ENCODE measurements at regions not wholly inside any gene's neighbourhood (a gene's known extent, or its start where the extent isn't known, plus 50 kb on each side); places are given as distances from the start of the nearest gene placed in this dataset.

GRCh38 chr2:2523461-2524347, 192.6 kb upstream of the MYT1L start:
- DNase-seq (ENCODE audit: extremely low read depth in 1 of 4, low spot score in 3 of 4): no peak
- in situ Hi-C loops (cut with MboI) (no loop called here), intact Hi-C loops (cut with micrococcal nuclease) (no loop called here)
- H3K9ac ChIP-seq (ENCODE audit: insufficient read depth in 1 of 2, low read depth in 2 of 2, low read length in 2 of 2): no peak overlapping the region
- H3K27ac ChIP-seq (ENCODE audit: extremely low read depth, low read depth, low read length): no peak overlapping the region
- no peaks in the 10 kb centered on the region for H3K79me2 ChIP-seq (ENCODE audit: control insufficient read depth, insufficient read depth, low read length)
- no peaks in the 10 kb centered on the region for H3K36me3 ChIP-seq (ENCODE audit: control insufficient read depth, insufficient read depth, low read length)
- POLR2A ChIA-PET: no interaction called here
- H3K9me1 ChIP-seq (ENCODE audit: control insufficient read depth, insufficient read depth, low read length): no peaks in the 10 kb centered on the region
- no peaks in the 10 kb centered on the region for H4K20me1 ChIP-seq (replicated peaks; ENCODE audit: control insufficient read depth, insufficient read depth, low read length)
- ATAC-seq: no peak
- H3K4me2 ChIP-seq (ENCODE audit: insufficient read depth, low read length): no peak overlapping the region
- no peak for FAIRE-seq
- peaks cover 0 to 5% of the 10 kb centered on the region in 2 experiments; a peak in 4 of 5 replicates for H3K27me3 ChIP-seq (ENCODE audit: control insufficient read depth in 2 of 2, insufficient read depth in 2 of 2, low read length in 2 of 2)
- CTCF ChIA-PET (ENCODE audit: low intra/inter-chr PET ratio): no interaction called here
- H3K4me3 ChIP-seq: no peak overlapping the region
- no TSS peak for BruUV-seq (replicated peaks)
- H3K4me1 ChIP-seq (replicated peaks in 1 of 2; ENCODE audit: control insufficient read depth in 2 of 2, insufficient read depth in 2 of 2, low read length in 2 of 2): no peaks in the 10 kb centered on the region
- no peak overlapping the region for H2AFZ ChIP-seq (ENCODE audit: low read depth, low read length)
- 0% methylated on average over 7 of the region's 7 CpGs for WGBS (ENCODE audit: insufficient coverage, low coverage, missing lambda C conversion rate)
- no peaks in the 10 kb centered on the region for H3K9me3 ChIP-seq (replicated peaks; ENCODE audit: control insufficient read depth, insufficient read depth, low read depth, low read length)
- TF ChIP-seq MEF2A (IDR thresholded peaks at IDR 0.05; ENCODE audit: control insufficient read depth, low read depth, low read length) (no peak), BCL6 (CRISPR knock-in tag; IDR thresholded peaks at IDR 0.05) (no peak), RBM14 (IDR thresholded peaks at IDR 0.05; ENCODE audit: borderline replicate concordance, insufficient read depth, low read depth, low read length) (no peak), EWSR1 (IDR thresholded peaks at IDR 0.05; ENCODE audit: borderline replicate concordance, low read depth, partially characterized antibody) (no peak), SNAPC5 (CRISPR knock-in tag; IDR thresholded peaks at IDR 0.05) (no peak), CBX5 (IDR thresholded peaks at IDR 0.05; ENCODE audit: borderline replicate concordance, low read depth) (no peak), ZBTB12 (CRISPR knock-in tag; IDR thresholded peaks at IDR 0.05) (no peak), ZNF586 (CRISPR knock-in tag; conservative IDR thresholded peaks at IDR 0.05) (no peak), CHD7 (IDR thresholded peaks at IDR 0.05; ENCODE audit: low read depth, low read length) (no peak)

Measured in K562 (cell line).